Hepatocyte (in vitro differentiated cells): ENCODE measurements at regions not wholly inside any gene's neighbourhood (a gene's known extent, or its start where the extent isn't known, plus 50 kb on each side); places are given as distances from the start of the nearest gene placed in this dataset.

ENCODE experiments used
- DNase-seq: peaks from one replicate; pipeline ENCODE4 v3.0.0-alpha.2; 2016; ENCODE audit warnings: low spot score
- H2AFZ ChIP-seq: fragments of 200-600 bp; sonication (generic); 2 replicates; pipeline ENCODE4 v1.6.0; 2016; ENCODE audit warnings: antibody characterized with exemption, mild to moderate bottlenecking
- H3K27ac ChIP-seq: fragments of 200-600 bp; sonication (generic); 2 replicates; pipeline ENCODE4 v1.5.1; 2016; ENCODE audit warnings: mild to moderate bottlenecking
- H3K27me3 ChIP-seq: fragments of 200-600 bp; sonication (generic); 2 replicates; pipeline ENCODE4 v1.6.1; 2016
- H3K36me3 ChIP-seq: fragments of 200-600 bp; sonication (generic); replicated peaks from 2 replicates; pipeline ENCODE4 v1.5.1; 2016; ENCODE audit warnings: low read depth; ENCODE audit not compliant: insufficient read depth
- H3K4me1 ChIP-seq: fragments of 200-600 bp; sonication (generic); 2 replicates; pipeline ENCODE4 v1.5.1; 2016; ENCODE audit warnings: mild to moderate bottlenecking, moderate library complexity; ENCODE audit not compliant: insufficient read depth
- H3K4me2 ChIP-seq: fragments of 200-600 bp; sonication (generic); 2 replicates; pipeline ENCODE4 v1.6.0; 2016
- H3K4me3 ChIP-seq: fragments of 200-600 bp; sonication (generic); 2 replicates; pipeline ENCODE4 v1.5.1; 2016; ENCODE audit warnings: mild to moderate bottlenecking
- H3K79me2 ChIP-seq: fragments of 200-600 bp; sonication (generic); 2 replicates; pipeline ENCODE4 v1.6.0; 2017; ENCODE audit warnings: mild to moderate bottlenecking
- H3K9me2 ChIP-seq: fragments of 200-600 bp; sonication (generic); replicated peaks from 2 replicates; pipeline ENCODE4 v1.6.0; 2017; ENCODE audit warnings: mild to moderate bottlenecking; ENCODE audit not compliant: insufficient read depth
- H3K9me3 ChIP-seq: fragments of 200-600 bp; sonication (generic); 2 replicates; pipeline ENCODE4 v1.5.1; 2016; ENCODE audit warnings: low read depth, mild to moderate bottlenecking
- H4K20me1 ChIP-seq: fragments of 200-600 bp; sonication (generic); 2 replicates; pipeline ENCODE4 v1.6.0; 2016; ENCODE audit warnings: mild to moderate bottlenecking; ENCODE audit not compliant: insufficient read depth, poor library complexity, severe bottlenecking
- EZH2 ChIP-seq: fragments of 200-600 bp; sonication (generic); IDR thresholded peaks from 2 replicates; pipeline ENCODE4 v1.6.1; 2016; ENCODE audit warnings: antibody characterized with exemption, mild to moderate bottlenecking, borderline replicate concordance
- EZH2phosphoT487 ChIP-seq: fragments of 200-600 bp; sonication (generic); IDR thresholded peaks from one replicate; pipeline ENCODE4 v1.6.1; 2018; ENCODE audit warnings: antibody characterized with exemption, mild to moderate bottlenecking, low read depth, moderate library complexity; ENCODE audit not compliant: unreplicated experiment, severe bottlenecking
- WGBS: methylation state at CpG from one replicate; pipeline ENCODE4 v1.1.6; 2016; ENCODE audit warnings: low lambda C conversion rate; ENCODE audit errors: missing lambda C conversion rate; 5-methylcytosine and 5-hydroxymethylcytosine counted together
- TF ChIP-seq, protein P1 (sequence below): fragments of 200-600 bp; sonication (generic); IDR thresholded peaks from 2 replicates; pipeline ENCODE4 v1.5.1; 2016; ENCODE audit warnings: antibody characterized with exemption, mild to moderate bottlenecking; ENCODE audit not compliant: poor library complexity

GRCh38 chr20:18999086-18999485 lies 185.5 kb downstream of the SCP2D1 start:
- H3K4me3 ChIP-seq: no peak overlapping the region
- no peaks in the 10 kb centered on the region for H3K79me2 ChIP-seq
- H3K36me3 ChIP-seq: no peaks in the 10 kb centered on the region
- no peaks in the 10 kb centered on the region for H3K27me3 ChIP-seq
- no peak overlapping the region for H2AFZ ChIP-seq
- H3K4me1 ChIP-seq: no peaks in the 10 kb centered on the region
- whole genome bisulfite sequencing: 94% methylated on average over 7 of the region's 7 CpGs
- H3K27ac ChIP-seq: no peak overlapping the region
- H4K20me1 ChIP-seq: no peaks in the 10 kb centered on the region
- no peaks in the 10 kb centered on the region for H3K9me3 ChIP-seq
- H3K9me2 ChIP-seq: no peaks in the 10 kb centered on the region
- DNase-seq: no peak
- TF ChIP-seq, protein P1, sequence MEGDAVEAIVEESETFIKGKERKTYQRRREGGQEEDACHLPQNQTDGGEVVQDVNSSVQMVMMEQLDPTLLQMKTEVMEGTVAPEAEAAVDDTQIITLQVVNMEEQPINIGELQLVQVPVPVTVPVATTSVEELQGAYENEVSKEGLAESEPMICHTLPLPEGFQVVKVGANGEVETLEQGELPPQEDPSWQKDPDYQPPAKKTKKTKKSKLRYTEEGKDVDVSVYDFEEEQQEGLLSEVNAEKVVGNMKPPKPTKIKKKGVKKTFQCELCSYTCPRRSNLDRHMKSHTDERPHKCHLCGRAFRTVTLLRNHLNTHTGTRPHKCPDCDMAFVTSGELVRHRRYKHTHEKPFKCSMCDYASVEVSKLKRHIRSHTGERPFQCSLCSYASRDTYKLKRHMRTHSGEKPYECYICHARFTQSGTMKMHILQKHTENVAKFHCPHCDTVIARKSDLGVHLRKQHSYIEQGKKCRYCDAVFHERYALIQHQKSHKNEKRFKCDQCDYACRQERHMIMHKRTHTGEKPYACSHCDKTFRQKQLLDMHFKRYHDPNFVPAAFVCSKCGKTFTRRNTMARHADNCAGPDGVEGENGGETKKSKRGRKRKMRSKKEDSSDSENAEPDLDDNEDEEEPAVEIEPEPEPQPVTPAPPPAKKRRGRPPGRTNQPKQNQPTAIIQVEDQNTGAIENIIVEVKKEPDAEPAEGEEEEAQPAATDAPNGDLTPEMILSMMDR: no peak
- TF ChIP-seq EZH2phosphoT487: no peak
- TF ChIP-seq EZH2: no peak
- no peak overlapping the region for H3K4me2 ChIP-seq

- WGBS: 91% methylated on average over 7 of the region's 7 CpGs
Observed at GRCh38 chr20:19000078-19000477, 186.5 kb downstream of the SCP2D1 start.

DNA sequence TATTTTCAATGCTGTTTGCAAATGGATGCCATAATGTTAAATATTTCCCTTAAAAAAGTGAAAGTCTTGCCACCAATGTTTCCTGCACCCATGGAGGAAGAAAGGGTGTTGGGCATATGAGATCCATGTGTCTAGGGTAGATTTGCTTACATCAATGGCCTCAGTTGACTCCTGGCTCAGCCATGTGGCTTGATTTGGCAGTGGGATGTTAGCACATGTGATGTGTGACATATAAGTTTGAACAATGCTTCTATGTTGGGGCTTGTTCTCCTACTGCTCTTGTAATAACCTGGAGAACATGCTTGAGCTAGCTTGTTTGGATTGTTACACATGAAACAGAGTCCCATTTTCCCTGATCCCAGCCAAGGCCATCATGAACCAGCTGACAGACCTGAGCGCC lies 187.6 kb downstream of the SCP2D1 start:
- Histone ChIP-seq H2AFZ (no peak overlapping the region), H3K9me2 (no peaks in the 10 kb centered on the region), H3K4me3 (no peak overlapping the region), H3K9me3 (no peaks in the 10 kb centered on the region), H3K27ac (no peak overlapping the region), H3K4me2 (no peak overlapping the region), H3K4me1 (no peaks in the 10 kb centered on the region), H4K20me1 (no peaks in the 10 kb centered on the region), H3K36me3 (no peaks in the 10 kb centered on the region), H3K27me3 (no peaks in the 10 kb centered on the region), H3K79me2 (no peaks in the 10 kb centered on the region)
- no peak for DNase-seq
- WGBS: 89% methylated on average over 1 of the region's 1 CpG
- TF ChIP-seq, protein P1: no peak
- no peak for TF ChIP-seq EZH2phosphoT487
- no peak for TF ChIP-seq EZH2

More at GRCh38 chr20:19000078-19000477, 186.5 kb downstream of the SCP2D1 start:
- H4K20me1 ChIP-seq: no peaks in the 10 kb centered on the region
- no peak overlapping the region for H2AFZ ChIP-seq
- no peak for DNase-seq
- H3K9me2 ChIP-seq: no peaks in the 10 kb centered on the region
- no peaks in the 10 kb centered on the region for H3K36me3 ChIP-seq
- no peaks in the 10 kb centered on the region for H3K4me1 ChIP-seq
- H3K27me3 ChIP-seq: no peaks in the 10 kb centered on the region
- no peaks in the 10 kb centered on the region for H3K79me2 ChIP-seq
- TF ChIP-seq, protein P1: no peak
- TF ChIP-seq EZH2: no peak
- TF ChIP-seq EZH2phosphoT487: no peak
- no peak overlapping the region for H3K27ac ChIP-seq
- H3K9me3 ChIP-seq: no peaks in the 10 kb centered on the region
- no peak overlapping the region for H3K4me2 ChIP-seq
- H3K4me3 ChIP-seq: no peak overlapping the region
